ENCODE measurements at regions not wholly inside any gene's neighbourhood (a gene's known extent, or its start where the extent isn't known, plus 50 kb on each side); places are given as distances from the start of the nearest gene placed in this dataset.

- Histone ChIP-seq H3K4me3 (ENCODE audit: low read depth, low read length) (no peak overlapping the region), H3K27ac (ENCODE audit: extremely low read depth, low read depth, low read length) (no peak overlapping the region), H3K4me1 (ENCODE audit: control insufficient read depth, insufficient read depth, low read length) (no peaks in the 10 kb centered on the region), H3K36me3 (ENCODE audit: control insufficient read depth in 2 of 2, insufficient read depth in 1 of 2, low read length in 2 of 2) (no peaks in the 10 kb centered on the region), H3K9me3 (ENCODE audit: control insufficient read depth, insufficient read depth, low read depth, low read length) (no peaks in the 10 kb centered on the region)
- ChIA-PET POLR2A (no interaction called here), CTCF (no interaction called here)
- TF ChIP-seq ZIC2 (tag by site-specific recombination; IDR thresholded peaks at IDR 0.05), result no peak
- TF ChIP-seq SP7 (tag by site-specific recombination; IDR thresholded peaks at IDR 0.05), result no peak
- no peak for TF ChIP-seq INSM2 (tag by site-specific recombination; IDR thresholded peaks at IDR 0.05)
- TF ChIP-seq BCL11A (tag by site-specific recombination; IDR thresholded peaks at IDR 0.05; ENCODE audit: low read depth), result no peak
- TF ChIP-seq GLIS2 (tag by site-specific recombination; IDR thresholded peaks at IDR 0.05), result no peak
- TF ChIP-seq OSR2 (tag by site-specific recombination; IDR thresholded peaks at IDR 0.05), result no peak
These were observed 775.5 kb downstream of the TRIB2 start for GRCh38 chr2:13492262-13492661.

- Histone ChIP-seq H3K4me1 (ENCODE audit: control insufficient read depth, insufficient read depth, low read length) (no peaks in the 10 kb centered on the region), H3K4me3 (ENCODE audit: low read depth, low read length) (no peak overlapping the region), H3K27ac (ENCODE audit: extremely low read depth, low read depth, low read length) (no peak overlapping the region), H3K9me3 (ENCODE audit: control insufficient read depth, insufficient read depth, low read depth, low read length) (no peaks in the 10 kb centered on the region), H3K36me3 (ENCODE audit: control insufficient read depth in 2 of 2, insufficient read depth in 1 of 2, low read length in 2 of 2) (no peaks in the 10 kb centered on the region)
- POLR2A ChIA-PET, result no interaction called here
- TF ChIP-seq ZNF341 (tag by site-specific recombination; IDR thresholded peaks at IDR 0.05; ENCODE audit: low read depth) (no peak), ZNF10 (tag by site-specific recombination; IDR thresholded peaks at IDR 0.05) (no peak), YY2 (tag by site-specific recombination; IDR thresholded peaks at IDR 0.05) (no peak), ZSCAN18 (tag by site-specific recombination; IDR thresholded peaks at IDR 0.05) (no peak), RBAK (tag by site-specific recombination; IDR thresholded peaks at IDR 0.05) (no peak), FEZF1 (tag by site-specific recombination; IDR thresholded peaks at IDR 0.05) (no peak), WT1 (tag by site-specific recombination; IDR thresholded peaks at IDR 0.05) (no peak), ZNF521 (tag by site-specific recombination; IDR thresholded peaks at IDR 0.05) (no peak), ZNF146 (tag by site-specific recombination; IDR thresholded peaks at IDR 0.05) (no peak), ZNF423 (tag by site-specific recombination; IDR thresholded peaks at IDR 0.05) (no peak), ZNF692 (tag by site-specific recombination; IDR thresholded peaks at IDR 0.05) (no peak), REPIN1 (tag by site-specific recombination; IDR thresholded peaks at IDR 0.05; ENCODE audit: low read depth) (no peak), ZNF488 (tag by site-specific recombination; IDR thresholded peaks at IDR 0.05) (no peak), ZNF747 (tag by site-specific recombination; IDR thresholded peaks at IDR 0.05) (no peak), ZNF585B (tag by site-specific recombination; IDR thresholded peaks at IDR 0.05) (no peak), ZNF24 (tag by site-specific recombination; IDR thresholded peaks at IDR 0.05) (no peak), KLF17 (tag by site-specific recombination; IDR thresholded peaks at IDR 0.05) (no peak)
- TF ChIP-seq, protein P1, sequence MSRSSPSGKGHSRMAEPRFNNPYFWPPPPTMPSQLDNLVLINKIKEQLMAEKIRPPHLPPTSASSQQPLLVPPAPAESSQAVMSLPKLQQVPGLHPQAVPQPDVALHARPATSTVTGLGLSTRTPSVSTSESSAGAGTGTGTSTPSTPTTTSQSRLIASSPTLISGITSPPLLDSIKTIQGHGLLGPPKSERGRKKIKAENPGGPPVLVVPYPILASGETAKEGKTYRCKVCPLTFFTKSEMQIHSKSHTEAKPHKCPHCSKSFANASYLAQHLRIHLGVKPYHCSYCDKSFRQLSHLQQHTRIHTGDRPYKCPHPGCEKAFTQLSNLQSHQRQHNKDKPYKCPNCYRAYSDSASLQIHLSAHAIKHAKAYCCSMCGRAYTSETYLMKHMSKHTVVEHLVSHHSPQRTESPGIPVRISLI (tag by site-specific recombination; IDR thresholded peaks at IDR 0.05), result no peak
- TF ChIP-seq, protein P2, sequence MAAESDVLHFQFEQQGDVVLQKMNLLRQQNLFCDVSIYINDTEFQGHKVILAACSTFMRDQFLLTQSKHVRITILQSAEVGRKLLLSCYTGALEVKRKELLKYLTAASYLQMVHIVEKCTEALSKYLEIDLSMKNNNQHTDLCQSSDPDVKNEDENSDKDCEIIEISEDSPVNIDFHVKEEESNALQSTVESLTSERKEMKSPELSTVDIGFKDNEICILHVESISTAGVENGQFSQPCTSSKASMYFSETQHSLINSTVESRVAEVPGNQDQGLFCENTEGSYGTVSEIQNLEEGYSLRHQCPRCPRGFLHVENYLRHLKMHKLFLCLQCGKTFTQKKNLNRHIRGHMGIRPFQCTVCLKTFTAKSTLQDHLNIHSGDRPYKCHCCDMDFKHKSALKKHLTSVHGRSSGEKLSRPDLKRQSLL (tag by site-specific recombination; IDR thresholded peaks at IDR 0.05), result no peak
- TF ChIP-seq, protein P3, sequence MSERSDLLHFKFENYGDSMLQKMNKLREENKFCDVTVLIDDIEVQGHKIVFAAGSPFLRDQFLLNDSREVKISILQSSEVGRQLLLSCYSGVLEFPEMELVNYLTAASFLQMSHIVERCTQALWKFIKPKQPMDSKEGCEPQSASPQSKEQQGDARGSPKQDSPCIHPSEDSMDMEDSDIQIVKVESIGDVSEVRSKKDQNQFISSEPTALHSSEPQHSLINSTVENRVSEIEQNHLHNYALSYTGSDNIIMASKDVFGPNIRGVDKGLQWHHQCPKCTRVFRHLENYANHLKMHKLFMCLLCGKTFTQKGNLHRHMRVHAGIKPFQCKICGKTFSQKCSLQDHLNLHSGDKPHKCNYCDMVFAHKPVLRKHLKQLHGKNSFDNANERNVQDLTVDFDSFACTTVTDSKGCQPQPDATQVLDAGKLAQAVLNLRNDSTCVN (tag by site-specific recombination; optimal IDR thresholded peaks at IDR 0.05), result no peak
- CTCF ChIA-PET, result no interaction called here
These were observed 778.3 kb downstream of the TRIB2 start for GRCh38 chr2:13495051-13495450.
